NCI-H82 treated with DMSO at 0.1 percent for 48 hours (cell line): ENCODE measurements at regions not wholly inside any gene's neighbourhood (a gene's known extent, or its start where the extent isn't known, plus 50 kb on each side); places are given as distances from the start of the nearest gene placed in this dataset.
"Not testable (repeated sequence)": the region's sequence is repeated elsewhere in the genome, so short reads cannot be mapped to it uniquely, and the experiment has no call there.

ENCODE experiments used
- DNase-seq: peaks from one replicate; lab custom pipeline; 2025; ENCODE audit not compliant: unreplicated experiment; lab: John Stamatoyannopoulos, UW

- DNase-seq: no peak
Measured at GRCh38 chr1:166601650-166602278, 237.5 kb upstream of the POGK start.

GRCh38 chr1:166602801-166603200 is 236.5 kb upstream of the POGK start:
- DNase-seq: not testable (repeated sequence)

- no peak for DNase-seq
Measured at GRCh38 chr1:166603296-166603695, 236.0 kb upstream of the POGK start.

- no peak for DNase-seq
Measured at GRCh38 chr1:166605137-166605536, 234.1 kb upstream of the POGK start.

GRCh38 chr1:166612886-166613285 is 226.4 kb upstream of the POGK start:
- DNase-seq: no peak

GRCh38 chr1:166616206-166616605 is 223.1 kb upstream of the POGK start:
- no peak for DNase-seq

GRCh38 chr1:166626711-166627110 is 212.6 kb upstream of the POGK start:
- DNase-seq: no peak

GRCh38 chr1:166627558-166627957 is 211.7 kb upstream of the POGK start:
- DNase-seq: no peak

GRCh38 chr1:166628259-166628658 is 211.0 kb upstream of the POGK start:
- DNase-seq: no peak

- no peak for DNase-seq
Measured at GRCh38 chr1:166629946-166630345, 209.3 kb upstream of the POGK start.

- DNase-seq: no peak
Measured at GRCh38 chr1:166630369-166630768, 208.9 kb upstream of the POGK start.

GRCh38 chr1:166638137-166638536 is 201.1 kb upstream of the POGK start:
- no peak for DNase-seq

GRCh38 chr1:166657228-166657627 is 182.0 kb upstream of the POGK start:
- DNase-seq: not testable (repeated sequence)

- DNase-seq: not testable (repeated sequence)
Measured at GRCh38 chr1:166666790-166667189, 172.5 kb upstream of the POGK start.

GRCh38 chr1:166667600-166667999 is 171.7 kb upstream of the POGK start:
- DNase-seq: not testable (repeated sequence)

- no peak for DNase-seq
Measured at GRCh38 chr1:166671627-166672026, 167.6 kb upstream of the POGK start.

GRCh38 chr1:166673722-166674121 is 165.6 kb upstream of the POGK start:
- DNase-seq: no peak

GRCh38 chr1:166675213-166675612 is 164.1 kb upstream of the POGK start:
- no peak for DNase-seq

GRCh38 chr1:166676981-166677380 is 162.3 kb upstream of the POGK start:
- DNase-seq: no peak

GRCh38 chr1:166679369-166679768 is 159.9 kb upstream of the POGK start:
- no peak for DNase-seq

- no peak for DNase-seq
Measured at GRCh38 chr1:166682588-166682987, 156.7 kb upstream of the POGK start.

- not testable (repeated sequence) for DNase-seq
Measured at GRCh38 chr1:166684669-166685068, 154.6 kb upstream of the POGK start.

GRCh38 chr1:166685200-166685599 is 154.1 kb upstream of the POGK start:
- DNase-seq: no peak
